ENCODE measurements at regions not wholly inside any gene's neighbourhood (a gene's known extent, or its start where the extent isn't known, plus 50 kb on each side); places are given as distances from the start of the nearest gene placed in this dataset.
A peak's percentile ranks its signal among the peaks of the same experiment; 100 is the strongest.
"Not testable (repeated sequence)": the region's sequence is repeated elsewhere in the genome, so short reads cannot be mapped to it uniquely, and the experiment has no call there.

DNA sequence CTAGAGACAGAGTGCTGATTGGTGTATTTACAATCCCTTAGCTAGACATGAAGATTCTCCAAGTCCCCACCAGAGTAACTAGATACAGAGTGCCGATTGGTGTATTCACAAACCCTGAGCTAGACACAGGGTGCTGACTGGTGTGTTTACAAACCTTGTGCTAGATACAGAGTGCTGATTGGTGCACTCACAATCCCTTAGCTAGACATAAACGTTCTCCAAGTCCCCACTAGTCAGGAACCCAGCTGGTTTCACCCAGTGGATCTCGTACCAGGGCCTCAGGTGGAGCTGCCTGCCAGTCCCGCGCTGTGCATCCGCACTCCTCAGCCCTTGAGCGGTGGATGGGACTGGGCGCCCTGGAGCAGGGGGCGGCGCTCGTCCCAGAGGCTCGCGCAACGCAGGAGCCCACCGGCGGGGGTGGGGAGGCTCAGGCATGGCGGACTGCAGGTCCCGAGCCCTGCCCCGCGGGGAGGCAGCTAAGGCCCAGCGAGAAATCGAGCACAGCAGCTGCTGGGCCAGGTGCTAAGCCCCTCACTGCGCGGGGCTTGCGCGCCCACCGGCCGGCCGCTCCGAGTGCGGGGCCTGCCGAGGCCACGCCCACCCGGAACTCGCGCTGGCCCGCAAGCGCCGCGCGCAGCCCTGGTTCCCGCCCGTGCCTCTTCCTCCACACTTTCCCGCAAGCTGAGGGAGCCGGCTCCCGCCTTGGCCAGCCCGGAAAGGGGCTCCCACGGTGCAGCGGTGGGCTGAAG lies 204.0 kb upstream of the SLITRK1 start:
- H3K4me3 Mint-ChIP-seq: peak overlapping the region in 1 of 2 donors; percentile 69
- H3K27ac Mint-ChIP-seq, H3K4me1 Mint-ChIP-seq, DNase-seq, H3K9me3 Mint-ChIP-seq, H3K36me3 Mint-ChIP-seq, H3K27me3 Mint-ChIP-seq: not testable (repeated sequence)
- ATAC-seq (replicated peaks): peak in 1 of 2 donors; percentile 33

DNA sequence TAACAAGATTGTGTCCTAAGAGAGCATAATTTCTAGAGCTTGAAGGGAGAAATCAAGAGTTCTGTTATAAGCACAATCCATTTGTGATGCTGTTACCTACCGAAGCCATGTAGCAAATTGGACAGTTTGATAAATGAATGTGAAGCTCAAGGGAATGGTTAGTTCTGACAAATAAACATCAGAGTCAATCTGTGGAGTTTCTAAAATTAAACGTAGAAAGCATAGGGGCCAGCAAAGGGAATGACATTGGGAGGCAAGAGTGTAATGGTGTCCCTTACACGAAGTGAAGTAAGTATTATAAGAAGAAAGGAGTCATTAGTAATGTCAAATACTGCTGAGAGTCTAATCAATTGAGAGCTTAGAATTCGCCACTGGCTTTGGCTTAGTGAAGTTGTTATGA lies 200.2 kb upstream of the SLITRK1 start:
- H3K27me3 Mint-ChIP-seq: no peaks in the 10 kb centered on the region
- ATAC-seq (replicated peaks) (no peak), DNase-seq (no peak)
- no peaks in the 10 kb centered on the region for H3K4me1 Mint-ChIP-seq
- H3K36me3 Mint-ChIP-seq: no peaks in the 10 kb centered on the region
- no peak overlapping the region for H3K27ac Mint-ChIP-seq
- H3K4me3 Mint-ChIP-seq: no peak overlapping the region
- no peaks in the 10 kb centered on the region for H3K9me3 Mint-ChIP-seq

DNA sequence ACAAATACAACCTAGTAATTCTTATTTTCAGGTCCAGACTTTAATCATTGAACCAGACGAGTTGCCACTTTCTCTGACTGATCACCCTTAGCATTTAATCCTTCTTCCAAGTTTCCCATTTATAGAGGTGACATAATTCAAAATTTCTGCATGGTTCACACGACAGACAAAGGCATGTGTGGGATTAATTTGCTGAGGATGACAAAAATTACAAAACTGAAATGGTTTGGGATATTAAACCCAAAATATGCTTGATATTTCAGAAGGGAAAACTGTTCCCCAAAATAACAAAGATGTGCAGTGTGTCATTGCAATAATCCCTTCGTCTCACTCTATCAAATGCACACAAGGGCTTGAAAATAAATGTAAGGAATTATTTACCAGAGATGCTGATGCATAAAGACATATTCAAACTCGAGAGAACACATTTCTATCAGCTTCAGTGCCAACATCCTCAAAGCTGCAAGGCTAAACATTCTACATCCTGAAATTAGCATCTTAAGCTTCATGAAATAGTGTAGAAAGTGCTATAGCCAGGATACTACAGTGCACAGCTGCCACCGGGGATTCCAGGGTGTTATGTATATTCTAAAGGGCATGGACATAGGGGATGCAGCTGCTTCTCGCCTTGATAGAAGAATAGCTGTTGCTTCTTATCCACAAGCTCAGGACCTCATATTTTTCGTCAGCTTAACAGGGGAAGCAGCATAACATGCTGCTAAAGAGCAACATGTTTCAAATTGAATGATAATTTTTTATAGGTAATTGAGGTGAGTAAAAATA lies 198.7 kb upstream of the SLITRK1 start:
- Mint-ChIP-seq H3K27ac (no peak overlapping the region), H3K4me3 (no peak overlapping the region), H3K4me1 (no peaks in the 10 kb centered on the region), H3K36me3 (no peaks in the 10 kb centered on the region), H3K27me3 (no peaks in the 10 kb centered on the region), H3K9me3 (no peaks in the 10 kb centered on the region)
- ATAC-seq (replicated peaks) (no peak), DNase-seq (no peak)

DNA sequence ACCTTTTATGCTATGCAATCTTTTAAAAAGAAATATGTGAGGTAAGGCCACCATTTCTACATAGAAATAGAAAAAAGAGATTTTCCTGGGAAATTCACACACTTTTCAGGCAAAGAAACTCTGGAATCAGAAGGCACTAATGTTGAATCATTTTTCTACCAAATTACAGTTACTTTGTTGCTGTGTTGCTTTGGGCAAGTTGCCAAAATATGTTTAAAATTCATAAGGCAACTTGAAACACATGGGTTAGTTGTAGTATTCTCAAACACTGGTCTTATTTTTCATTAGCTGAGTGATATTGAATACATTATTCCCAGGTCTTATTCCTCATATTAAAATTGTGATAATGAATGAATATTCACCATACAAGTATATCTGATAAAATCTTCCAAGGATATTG lies 195.0 kb upstream of the SLITRK1 start:
- no peak overlapping the region for H3K4me3 Mint-ChIP-seq

DNA sequence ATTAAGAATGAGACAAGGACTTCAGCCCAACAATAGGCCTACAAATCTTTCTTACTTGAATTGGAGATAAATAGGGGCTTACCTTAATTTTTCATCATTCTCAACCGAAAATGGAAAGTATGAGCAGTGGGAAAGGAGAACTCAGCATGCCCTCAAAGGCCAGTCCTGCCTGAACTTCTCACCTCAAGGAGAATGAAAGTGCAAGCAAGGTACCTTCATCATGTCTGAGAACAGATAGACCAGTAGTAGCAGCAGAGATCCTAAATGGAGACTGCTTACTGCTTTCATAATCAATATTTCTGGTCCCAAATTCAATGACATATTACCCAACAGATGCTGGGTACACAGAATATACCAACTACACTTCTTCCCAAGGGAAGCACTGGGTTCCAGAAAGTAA lies 194.0 kb upstream of the SLITRK1 start:
- H3K27me3 Mint-ChIP-seq: no peaks in the 10 kb centered on the region
- no peak overlapping the region for H3K4me3 Mint-ChIP-seq
- H3K36me3 Mint-ChIP-seq: no peaks in the 10 kb centered on the region
- DNase-seq (no peak), ATAC-seq (replicated peaks) (no peak)
- H3K4me1 Mint-ChIP-seq: no peaks in the 10 kb centered on the region
- no peaks in the 10 kb centered on the region for H3K9me3 Mint-ChIP-seq
- H3K27ac Mint-ChIP-seq: no peak overlapping the region

More for the DNA sequence above, 195.0 kb upstream of the SLITRK1 start:
- Mint-ChIP-seq H3K36me3 (no peaks in the 10 kb centered on the region), H3K4me1 (no peaks in the 10 kb centered on the region), H3K27ac (no peak overlapping the region), H3K9me3 (no peaks in the 10 kb centered on the region), H3K27me3 (no peaks in the 10 kb centered on the region)
- DNase-seq (no peak), ATAC-seq (replicated peaks) (no peak)

DNA sequence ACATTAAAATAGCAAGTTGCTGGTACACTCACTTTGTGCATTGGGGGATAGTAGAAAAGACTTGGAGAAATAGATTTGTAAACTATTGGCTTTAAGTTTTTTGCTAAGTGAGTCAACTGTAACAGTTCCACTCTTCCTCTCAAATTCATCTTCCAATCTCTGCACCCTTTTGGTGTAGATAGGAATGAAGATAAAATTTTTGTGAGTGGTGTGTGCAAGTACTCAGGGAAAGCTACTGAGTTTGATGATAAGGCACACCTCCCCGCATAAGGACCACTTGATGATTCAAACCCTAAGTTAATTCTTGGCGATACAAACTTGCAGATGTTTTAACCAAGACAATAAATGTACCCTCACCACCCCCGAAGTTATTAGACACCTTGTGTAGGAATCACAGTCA lies 168.3 kb upstream of the SLITRK1 start:
- Mint-ChIP-seq H3K27me3 (no peaks in the 10 kb centered on the region), H3K27ac (no peak overlapping the region), H3K4me1 (no peaks in the 10 kb centered on the region), H3K36me3 (no peaks in the 10 kb centered on the region), H3K9me3 (peaks cover 0 to 1% of the 10 kb centered on the region in 2 donors), H3K4me3 (no peak overlapping the region)
- ATAC-seq (replicated peaks) (no peak), DNase-seq (no peak)

DNA sequence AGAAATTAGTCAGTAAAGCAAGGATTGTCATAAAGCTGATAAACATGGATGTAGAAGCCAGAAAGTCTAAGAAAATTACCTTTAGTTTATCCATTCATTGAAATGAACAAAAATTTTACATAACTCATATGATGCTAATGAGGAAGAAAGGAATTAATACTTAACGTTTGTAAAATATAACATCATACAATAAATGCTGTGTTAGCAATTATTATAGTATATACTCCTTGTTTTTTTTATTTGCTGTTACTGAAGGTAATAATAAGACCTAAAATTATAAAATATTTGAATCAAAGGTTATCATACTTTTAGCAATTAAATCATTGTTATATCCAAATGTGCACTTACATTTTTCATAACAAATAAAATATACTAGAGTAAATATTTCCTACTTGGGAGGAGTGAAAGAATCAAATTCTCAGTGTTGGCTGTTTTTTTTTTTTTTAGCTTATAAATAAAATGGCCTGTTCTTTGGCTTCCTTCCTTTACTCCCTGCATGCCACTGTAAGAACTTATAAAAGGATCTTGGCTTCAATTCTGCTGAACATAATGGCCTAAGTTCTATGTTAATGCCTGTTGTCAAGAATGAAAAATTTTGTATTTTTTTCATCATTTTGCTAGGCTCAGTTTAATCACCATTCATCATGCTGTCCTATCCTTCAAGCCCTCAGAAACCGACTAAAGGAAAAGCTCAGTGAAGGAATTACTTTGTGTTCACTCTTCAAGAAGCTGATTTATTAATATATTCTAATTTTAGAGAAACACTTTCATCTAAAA lies 167.4 kb upstream of the SLITRK1 start:
- no peak overlapping the region for H3K4me3 Mint-ChIP-seq
- no peaks in the 10 kb centered on the region for H3K4me1 Mint-ChIP-seq
- no peaks in the 10 kb centered on the region for H3K27me3 Mint-ChIP-seq

DNA sequence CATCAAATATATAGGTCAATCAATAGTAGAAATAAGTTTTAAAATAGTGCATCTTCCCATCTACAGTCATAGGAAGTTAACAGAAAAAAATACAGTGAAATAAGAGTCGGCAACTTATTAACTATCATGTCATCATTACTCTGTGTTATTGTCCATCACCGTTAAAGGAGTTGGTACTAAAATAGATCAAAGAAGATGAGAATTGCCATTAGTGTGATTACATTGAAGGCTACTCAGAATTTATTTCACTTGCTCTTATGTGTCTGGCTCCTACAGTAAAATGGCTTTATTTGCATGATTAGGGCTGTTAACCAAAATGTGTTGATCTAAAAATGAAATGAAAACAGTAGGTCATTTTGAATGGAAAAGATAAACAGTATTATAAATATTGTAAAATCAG lies 162.5 kb upstream of the SLITRK1 start:
- Mint-ChIP-seq H3K36me3 (no peaks in the 10 kb centered on the region), H3K4me3 (no peak overlapping the region), H3K9me3 (no peaks in the 10 kb centered on the region), H3K27ac (no peak overlapping the region), H3K4me1 (no peaks in the 10 kb centered on the region), H3K27me3 (no peaks in the 10 kb centered on the region)
- ATAC-seq (replicated peaks): no peak
- no peak for DNase-seq

More for the DNA sequence above, 167.4 kb upstream of the SLITRK1 start:
- no peak for ATAC-seq (replicated peaks)
- DNase-seq: no peak
- Mint-ChIP-seq H3K36me3 (no peaks in the 10 kb centered on the region), H3K27ac (no peak overlapping the region), H3K9me3 (no peaks in the 10 kb centered on the region)

DNA sequence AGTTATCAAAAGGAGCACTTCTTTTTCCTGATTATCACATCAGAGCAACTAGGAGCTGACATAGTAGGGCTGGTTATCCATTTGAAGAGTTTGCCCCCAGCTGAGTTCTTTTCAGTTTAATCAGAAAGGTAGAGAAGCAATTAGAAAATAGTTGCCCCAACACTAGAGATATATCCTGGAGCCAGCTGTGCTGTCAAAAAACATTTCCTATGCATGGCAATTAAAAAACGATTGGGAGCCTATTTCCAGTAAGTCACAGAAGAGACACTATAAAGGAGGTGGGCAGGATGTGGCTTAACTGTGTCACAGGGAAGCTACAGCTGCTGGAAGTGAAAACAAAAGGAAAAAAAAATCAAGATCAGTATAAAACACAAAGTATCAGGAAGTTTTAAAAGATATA lies 155.7 kb upstream of the SLITRK1 start:
- H3K4me1 Mint-ChIP-seq: no peaks in the 10 kb centered on the region
- no peak overlapping the region for H3K27ac Mint-ChIP-seq
- no peaks in the 10 kb centered on the region for H3K27me3 Mint-ChIP-seq
- DNase-seq (no peak), ATAC-seq (replicated peaks) (no peak)
- no peaks in the 10 kb centered on the region for H3K36me3 Mint-ChIP-seq
- H3K9me3 Mint-ChIP-seq: no peaks in the 10 kb centered on the region
- H3K4me3 Mint-ChIP-seq: no peak overlapping the region

DNA sequence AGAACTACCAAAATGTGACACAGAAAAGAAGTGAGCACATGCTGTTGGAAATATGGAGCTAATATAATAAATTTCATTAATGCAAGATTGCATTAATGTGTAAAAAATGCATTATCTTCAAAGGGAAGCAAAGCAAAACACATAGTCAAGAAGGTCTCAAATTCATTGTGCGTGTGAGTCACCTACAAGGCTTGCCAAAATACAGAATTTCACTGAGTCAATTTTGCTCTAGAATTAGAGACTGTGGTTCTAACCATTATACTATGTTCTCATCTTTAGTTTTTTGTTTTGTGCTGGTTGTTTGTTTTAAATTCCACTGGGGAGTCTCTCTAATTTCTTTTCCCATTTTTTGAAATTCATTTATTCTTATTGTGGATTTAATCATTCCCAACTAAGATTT lies 149.8 kb upstream of the SLITRK1 start:
- no peaks in the 10 kb centered on the region for H3K36me3 Mint-ChIP-seq
- DNase-seq: no peak
- H3K27ac Mint-ChIP-seq: no peak overlapping the region
- no peak overlapping the region for H3K4me3 Mint-ChIP-seq
- no peaks in the 10 kb centered on the region for H3K4me1 Mint-ChIP-seq
- no peaks in the 10 kb centered on the region for H3K27me3 Mint-ChIP-seq
- no peak for ATAC-seq (replicated peaks)
- no peaks in the 10 kb centered on the region for H3K9me3 Mint-ChIP-seq

DNA sequence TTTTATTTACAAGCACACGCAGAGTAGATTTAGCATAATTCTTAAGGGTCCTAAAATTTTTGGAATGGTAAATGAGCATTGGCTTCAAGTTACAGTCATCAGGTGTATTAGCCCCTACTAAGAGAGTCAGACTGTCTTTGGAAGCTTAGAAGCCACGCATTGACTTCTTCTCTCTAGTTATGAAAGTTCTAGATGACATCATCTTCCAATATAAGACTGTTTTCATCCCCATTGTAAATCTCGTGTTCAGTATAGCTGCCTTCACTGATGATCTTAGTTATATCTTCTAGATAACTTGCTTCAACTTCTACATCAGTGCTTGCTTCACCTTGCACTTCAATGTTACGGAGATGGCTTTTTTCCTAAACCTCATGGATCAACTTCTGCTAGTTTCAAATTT lies 148.8 kb upstream of the SLITRK1 start:
- Mint-ChIP-seq H3K27ac (no peak overlapping the region), H3K27me3 (no peaks in the 10 kb centered on the region), H3K36me3 (no peaks in the 10 kb centered on the region), H3K4me3 (no peak overlapping the region), H3K4me1 (no peaks in the 10 kb centered on the region), H3K9me3 (peaks cover 0 to 2% of the 10 kb centered on the region in 2 donors)
- ATAC-seq (replicated peaks): no peak
- no peak for DNase-seq

DNA sequence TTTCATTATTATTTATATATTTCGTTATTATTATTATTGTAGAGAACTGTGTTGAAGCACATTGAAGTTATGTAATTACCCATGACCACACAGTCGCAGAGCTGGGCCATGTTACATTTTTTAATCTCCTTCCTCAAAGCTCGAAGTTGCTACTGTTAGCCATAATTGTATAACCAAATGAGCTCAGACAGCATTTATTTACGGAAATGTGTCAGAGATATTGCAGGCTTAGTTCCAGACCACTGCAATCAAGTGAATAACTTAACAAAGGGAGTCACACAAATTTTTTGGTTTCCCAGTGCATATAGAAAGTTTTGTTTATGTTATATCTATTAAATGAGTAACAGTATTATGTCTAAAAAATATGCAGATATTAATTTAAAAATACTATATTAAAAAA lies 147.1 kb upstream of the SLITRK1 start:
- Mint-ChIP-seq H3K36me3 (no peaks in the 10 kb centered on the region), H3K27ac (no peak overlapping the region), H3K4me1 (no peaks in the 10 kb centered on the region), H3K27me3 (no peaks in the 10 kb centered on the region), H3K4me3 (no peak overlapping the region), H3K9me3 (peaks cover 0 to 2% of the 10 kb centered on the region in 2 donors)
- DNase-seq (no peak), ATAC-seq (replicated peaks) (no peak)

DNA sequence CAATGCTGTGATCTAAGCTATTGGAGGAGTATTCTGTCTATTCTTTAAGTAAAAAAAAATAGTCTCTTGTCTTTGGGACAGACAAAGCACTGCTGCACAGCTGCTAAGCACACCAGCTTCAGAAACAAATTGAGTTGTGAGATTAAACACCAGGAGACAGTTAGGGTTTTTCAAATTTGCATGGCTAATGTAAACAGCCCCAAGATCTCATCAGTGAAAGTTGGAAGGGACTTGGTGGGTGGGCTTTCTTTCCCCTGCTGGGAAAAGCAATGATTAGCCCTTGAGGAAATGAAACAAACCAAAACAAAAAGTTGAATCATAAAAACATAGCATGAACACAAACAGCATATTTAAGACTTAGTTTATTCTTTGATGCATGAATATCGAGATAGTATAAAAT lies 143.6 kb upstream of the SLITRK1 start:
- Mint-ChIP-seq H3K27ac (no peak overlapping the region), H3K4me3 (no peak overlapping the region), H3K36me3 (no peaks in the 10 kb centered on the region), H3K9me3 (peaks cover 0 to 2% of the 10 kb centered on the region in 2 donors), H3K4me1 (no peaks in the 10 kb centered on the region), H3K27me3 (no peaks in the 10 kb centered on the region)
- DNase-seq (no peak), ATAC-seq (replicated peaks) (peak in 1 of 2 donors; percentile 21)

DNA sequence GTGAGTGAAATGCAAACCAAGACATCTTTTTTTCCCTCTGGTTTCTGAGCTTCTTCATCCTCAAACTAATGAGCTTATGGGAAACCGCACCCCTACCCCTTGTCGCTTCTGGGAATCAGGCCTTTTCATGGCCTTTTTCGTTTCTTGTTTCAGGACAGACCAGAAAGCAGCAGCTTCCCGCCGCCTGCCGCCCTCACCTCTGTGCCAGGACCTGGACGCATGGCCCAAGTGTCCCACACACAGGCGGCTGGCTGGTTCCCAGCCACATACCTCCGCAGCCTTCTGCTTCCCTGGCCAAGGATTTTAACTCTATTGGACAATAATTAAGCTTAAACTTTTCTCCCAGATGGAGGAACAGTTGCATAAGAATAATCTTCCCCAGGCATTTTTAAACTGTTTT lies 114.1 kb upstream of the SLITRK1 start:
- Mint-ChIP-seq H3K27ac (no peak overlapping the region), H3K27me3 (no peaks in the 10 kb centered on the region), H3K36me3 (no peaks in the 10 kb centered on the region), H3K4me1 (no peaks in the 10 kb centered on the region), H3K4me3 (no peak overlapping the region), H3K9me3 (no peaks in the 10 kb centered on the region)
- DNase-seq: no peak
- ATAC-seq (replicated peaks): no peak

DNA sequence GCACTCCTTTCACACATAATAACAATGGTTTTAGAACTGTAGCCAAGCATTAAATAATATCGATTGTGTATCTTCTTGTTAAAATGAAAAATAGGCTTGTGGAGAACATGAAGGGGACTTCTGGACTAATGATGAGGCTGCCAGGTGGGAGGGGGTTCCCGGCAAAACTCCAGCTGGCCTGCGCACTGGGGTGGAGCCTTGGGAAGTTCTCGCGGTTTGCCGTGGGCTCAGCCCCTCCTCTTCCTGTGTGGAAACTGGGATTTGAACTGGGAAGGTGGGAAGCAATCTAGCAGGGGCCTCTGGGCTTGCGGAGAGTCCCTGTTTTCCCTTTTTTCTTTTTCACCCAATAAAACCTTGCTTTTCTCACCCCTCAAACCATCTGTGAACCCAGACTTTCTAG lies 113.7 kb upstream of the SLITRK1 start:
- H3K36me3 Mint-ChIP-seq: no peaks in the 10 kb centered on the region
- H3K4me3 Mint-ChIP-seq: no peak overlapping the region
- DNase-seq (no peak), ATAC-seq (replicated peaks) (no peak)
- no peak overlapping the region for H3K27ac Mint-ChIP-seq
- no peaks in the 10 kb centered on the region for H3K27me3 Mint-ChIP-seq
- no peaks in the 10 kb centered on the region for H3K9me3 Mint-ChIP-seq
- H3K4me1 Mint-ChIP-seq: no peaks in the 10 kb centered on the region

All from stimulated activated naive B cell treated with anti-CD40 and anti-IgM and Interleukin-4, amounts not matched to agents 10 μg/mL and 1 μg/mL and 100 μg/mL, for 72 hours (primary cell).